K562 (cell line): ENCODE measurements at regions not wholly inside any gene's neighbourhood (a gene's known extent, or its start where the extent isn't known, plus 50 kb on each side); places are given as distances from the start of the nearest gene placed in this dataset.

Experiments used
- ATAC-seq: fragments of 200-7000 bp; cut with Tn5 transposase; 3 replicates; pipeline ENCODE4 v1.9.1; 2020; ENCODE audit warnings: moderate library complexity
- BruUV-seq: library from RNA; stranded (reverse); fragments of 400-500 nt; replicated peaks from 2 replicates; lab custom pipeline; 2021; lab: Mats Ljungman, UMichigan
- CTCF ChIA-PET: fragments of 300-600 bp; formaldehyde crosslinking; extraction: SDS; loops from one replicate; lab custom pipeline; 2021; ENCODE audit warnings: low intra/inter-chr PET ratio; lab: Yijun Ruan, JAX
- POLR2A ChIA-PET: fragments of 300-600, 350-650 bp; sonication (Branson Sonifier 250); formaldehyde crosslinking; extraction: SDS; loops from one replicate; lab custom pipeline; 2021; ENCODE audit warnings: antibody characterized with exemption, inconsistent platforms; lab: Yijun Ruan, JAX
- DNase-seq, 4 experiments: peaks; one replicate each; pipeline versions ENCODE4 v3.0.0 to v3.0.0-alpha.2; 2011 to 2018; ENCODE audit warnings: low spot score in 3 of 4, mixed read lengths in 3 of 4; ENCODE audit errors: extremely low read depth in 1 of 4
- FAIRE-seq: peaks from 2 replicates; lab custom pipeline; 2011; peaks lifted over from hg19 to GRCh38; lab: Jason Lieb, UNC
- H2AFZ ChIP-seq: 2 replicates; pipeline ENCODE4 v1.6.0; 2011; ENCODE audit warnings: low read depth, low read length, control low read depth, inconsistent platforms
- H3K27ac ChIP-seq: fragments of 200-600 bp; 3 replicates; pipeline ENCODE4 v1.8.0; 2011; ENCODE audit warnings: low read depth, mild to moderate bottlenecking, control low read depth, inconsistent platforms, low read length, moderate library complexity, mixed read lengths; ENCODE audit errors: extremely low read depth
- H3K27me3 ChIP-seq, 2 experiments: fragments of 300-600 bp in 1 of 2; 2 replicates in 1 of 2; 3 replicates in 1 of 2; pipeline versions ENCODE4 v1.6.0 to v1.8.0; 2011; ENCODE audit warnings: inconsistent platforms in 2 of 2, low read length in 2 of 2, mild to moderate bottlenecking in 1 of 2, mixed read lengths in 1 of 2, moderate library complexity in 1 of 2; ENCODE audit not compliant: control insufficient read depth in 2 of 2, insufficient read depth in 2 of 2
- H3K36me3 ChIP-seq: fragments of 300-600 bp; 3 replicates; pipeline ENCODE4 v1.8.0; 2011; ENCODE audit warnings: mild to moderate bottlenecking, low read length, inconsistent platforms; ENCODE audit not compliant: control insufficient read depth, insufficient read depth
- H3K4me1 ChIP-seq, 2 experiments: fragments of 200-600 bp in 1 of 2; replicated peaks in 1 of 2; 2 replicates in 1 of 2; 3 replicates in 1 of 2; pipeline versions ENCODE4 v1.5.1 to v1.8.0; 2011; ENCODE audit warnings: inconsistent platforms in 2 of 2, low read length in 2 of 2, mild to moderate bottlenecking in 1 of 2, mixed read lengths in 1 of 2, moderate library complexity in 1 of 2; ENCODE audit not compliant: control insufficient read depth in 2 of 2, insufficient read depth in 2 of 2
- H3K4me2 ChIP-seq: 2 replicates; pipeline ENCODE4 v1.6.1; 2011; ENCODE audit warnings: low read length, control low read depth, inconsistent platforms, mixed read lengths; ENCODE audit not compliant: insufficient read depth
- H3K4me3 ChIP-seq: fragments of 200-600 bp; sonication (generic), shearing (Covaris generic); 2 replicates; pipeline ENCODE4 v1.5.1; 2016; ENCODE audit warnings: control low read depth, inconsistent platforms
- H3K79me2 ChIP-seq: fragments of 200-600 bp; 3 replicates; pipeline ENCODE4 v1.8.0; 2011; ENCODE audit warnings: low read length, inconsistent platforms; ENCODE audit not compliant: control insufficient read depth, insufficient read depth
- H3K9ac ChIP-seq, 2 experiments: 2 replicates each; pipeline versions ENCODE4 v1.6.0 to v1.6.1; 2011; ENCODE audit warnings: low read depth in 2 of 2, low read length in 2 of 2, control low read depth in 1 of 2, inconsistent platforms in 1 of 2, mild to moderate bottlenecking in 1 of 2, mixed read lengths in 1 of 2; ENCODE audit not compliant: insufficient read depth in 1 of 2
- H3K9me1 ChIP-seq: one replicate; pipeline ENCODE4 v1.6.0; 2011; ENCODE audit warnings: inconsistent platforms, mild to moderate bottlenecking, low read length, moderate library complexity; ENCODE audit not compliant: control insufficient read depth, insufficient read depth
- H3K9me3 ChIP-seq: replicated peaks from 2 replicates; pipeline ENCODE4 v1.5.1; 2011; ENCODE audit warnings: low read depth, low read length, inconsistent platforms; ENCODE audit not compliant: control insufficient read depth, insufficient read depth
- H4K20me1 ChIP-seq: replicated peaks from 2 replicates; pipeline ENCODE4 v1.6.1; 2011; ENCODE audit warnings: low read length, inconsistent platforms, mixed read lengths; ENCODE audit not compliant: control insufficient read depth, insufficient read depth
- CHD4 ChIP-seq: fragments of 200-600 bp; sonication (generic); IDR thresholded peaks from 3 replicates; pipeline ENCODE4 v1.6.1; 2012; ENCODE audit warnings: low read depth, mild to moderate bottlenecking, mixed read lengths, low read length, inconsistent platforms; ENCODE audit not compliant: insufficient read depth, insufficient replicate concordance, poor library complexity, severe bottlenecking
- ETV6 ChIP-seq, 3 experiments: fragments of 150-350 bp in 1 of 3; sonication (generic) in 1 of 3; formaldehyde crosslinking in 1 of 3; IDR thresholded peaks; 2 replicates each; pipeline versions ENCODE4 v1.6.1 to v1.8.0; 2014 to 2022; ENCODE audit warnings: borderline replicate concordance in 2 of 3, low read depth in 2 of 3, antibody characterized with exemption in 1 of 3, low read length in 1 of 3, mild to moderate bottlenecking in 1 of 3, missing genetic modification reagents in 1 of 3
- GABPB1 ChIP-seq: sonication (generic); formaldehyde crosslinking; IDR thresholded peaks from 2 replicates; pipeline ENCODE4 v1.8.0; 2022; ENCODE audit warnings: mild to moderate bottlenecking, missing genetic modification reagents
- MLX ChIP-seq, 2 experiments: fragments of 450-650 bp in 1 of 2; sonication (generic) in 1 of 2; formaldehyde crosslinking; conservative IDR thresholded peaks; 2 replicates each; pipeline versions ENCODE4 v1.4.0 to v1.8.1; 2020 to 2022; ENCODE audit warnings: mild to moderate bottlenecking in 1 of 2, missing genetic modification reagents in 1 of 2
- NCOA2 ChIP-seq, 2 experiments: fragments of 450-650 bp; IDR thresholded peaks; 2 replicates each; pipeline ENCODE4 v1.6.1; 2018; ENCODE audit warnings: mild to moderate bottlenecking in 2 of 2, moderate library complexity in 1 of 2; ENCODE audit not compliant: partially characterized antibody in 2 of 2
- NFRKB ChIP-seq: fragments of 450-650 bp; IDR thresholded peaks from 2 replicates; pipeline ENCODE4 v1.6.1; 2016; ENCODE audit warnings: low read depth
- RBM17 ChIP-seq: fragments of 200-400 bp; formaldehyde crosslinking; IDR thresholded peaks from 2 replicates; pipeline ENCODE4 v1.6.1; 2017; ENCODE audit warnings: low read depth, mild to moderate bottlenecking, low read length, borderline replicate concordance
- RBM25 ChIP-seq: fragments of 200-400 bp; formaldehyde crosslinking; IDR thresholded peaks from 2 replicates; pipeline ENCODE4 v1.6.1; 2018; ENCODE audit warnings: low read length, low read depth, moderate library complexity; ENCODE audit not compliant: severe bottlenecking
- SNAPC5 ChIP-seq: fragments of 250-450 bp; sonication (Bioruptor Pico); IDR thresholded peaks from 2 replicates; pipeline ENCODE4 v1.8.0; 2021; ENCODE audit warnings: moderate library complexity, mild to moderate bottlenecking, inconsistent platforms
- ZNF224 ChIP-seq: sonication (generic); formaldehyde crosslinking; IDR thresholded peaks from 2 replicates; pipeline ENCODE4 v1.8.0; 2022; ENCODE audit warnings: mild to moderate bottlenecking, missing genetic modification reagents
- ZNF282 ChIP-seq: sonication (generic); formaldehyde crosslinking; IDR thresholded peaks from 2 replicates; pipeline ENCODE4 v1.8.1; 2023; ENCODE audit warnings: missing genetic modification reagents
- ZNF551 ChIP-seq: fragments of 250-450 bp; sonication (Bioruptor Pico); IDR thresholded peaks from 2 replicates; pipeline ENCODE4 v1.5.0; 2021; ENCODE audit warnings: mild to moderate bottlenecking, moderate library complexity
- ZNF589 ChIP-seq: fragments of 200-800 bp; sonication (Bioruptor generic); IDR thresholded peaks from 2 replicates; pipeline ENCODE4 v1.6.1; 2016; ENCODE audit warnings: low read depth, missing genetic modification characterization, missing compliant biosample characterization
- ZNF717 ChIP-seq: fragments of 250-450 bp; sonication (Bioruptor Pico); IDR thresholded peaks from 2 replicates; pipeline ENCODE4 v1.5.0; 2021
- WGBS: fragments of 100-300 bp; shearing (Covaris generic); methylation state at CpG from one replicate; pipeline ENCODE4 v1.1.6; 2016; ENCODE audit warnings: low coverage, mixed read lengths; ENCODE audit not compliant: insufficient coverage; ENCODE audit errors: missing lambda C conversion rate; 5-methylcytosine and 5-hydroxymethylcytosine counted together
- in situ Hi-C: fragments of 300-500 bp; cut with MboI; formaldehyde crosslinking; loops from 4 replicates; pipeline ENCODE4 v1.15.0; 2018; ENCODE audit warnings: inconsistent platforms, mixed read lengths
- intact Hi-C: fragments of 100-400 bp; cut with micrococcal nuclease; formaldehyde crosslinking; loops from 2 replicates; pipeline ENCODE4 v1.14.2; 2022

- CTCF ChIA-PET: no interaction called here
- H3K27me3 ChIP-seq: no peaks in the 10 kb centered on the region
- no peaks in the 10 kb centered on the region for H3K9me3 ChIP-seq
- 2% methylated on average over 4 of the region's 4 CpGs for WGBS
- no peaks in the 10 kb centered on the region for H3K9me1 ChIP-seq
- POLR2A ChIA-PET: interaction anchor here (0.7 kb wide), 1 partner anchor 63 kb away, joined by 3 read pairs; no protein-coding TSS in a partner anchor
- no peak overlapping the region for H3K9ac ChIP-seq
- H3K4me2 ChIP-seq: no peak overlapping the region
- FAIRE-seq: no peak
- H3K36me3 ChIP-seq: no peaks in the 10 kb centered on the region
- H3K79me2 ChIP-seq: no peaks in the 10 kb centered on the region
- H3K27ac ChIP-seq: no peak overlapping the region
- H3K4me3 ChIP-seq: no peak overlapping the region
- BruUV-seq: no TSS peak
- DNase-seq: no peak
- TF ChIP-seq MLX (CRISPR knock-in tag; conservative IDR thresholded peaks at IDR 0.05) (no peak), SNAPC5 (CRISPR knock-in tag) (no peak), RBM25 (no peak), NCOA2 (IDR thresholded peaks at IDR 0.05; ENCODE audit: partially characterized antibody in 2 of 2) (no peak)
- no peaks in the 10 kb centered on the region for H4K20me1 ChIP-seq
- ATAC-seq: no peak
- no peak overlapping the region for H2AFZ ChIP-seq
- H3K4me1 ChIP-seq: no peaks in the 10 kb centered on the region
- in situ Hi-C loops: no loop called here
- intact Hi-C loops: no loop called here
Observed at GRCh38 chr4:164377277-164377676, 376.7 kb upstream of the SMIM31 start.

- BruUV-seq: no TSS peak
- CTCF ChIA-PET: no interaction called here
- no peak for DNase-seq
- TF ChIP-seq RBM17: no peak
- no peak for TF ChIP-seq ETV6 (IDR thresholded peaks at IDR 0.05; ENCODE audit: borderline replicate concordance in 1 of 2, low read depth in 2 of 2, low read length in 1 of 2)
- TF ChIP-seq ETV6 (CRISPR knock-in tag; IDR thresholded peaks at IDR 0.05; ENCODE audit: borderline replicate concordance): no peak
- TF ChIP-seq ZNF717 (CRISPR knock-in tag): no peak
- TF ChIP-seq ZNF589 (CRISPR knock-in tag): no peak
- no peak for TF ChIP-seq CHD4
- no peak for TF ChIP-seq ZNF282 (CRISPR knock-in tag)
- no peak for TF ChIP-seq NFRKB
- TF ChIP-seq GABPB1 (CRISPR knock-in tag): no peak
- no peak for TF ChIP-seq ZNF224 (CRISPR knock-in tag)
- TF ChIP-seq ZNF551 (CRISPR knock-in tag): no peak
- no peaks in the 10 kb centered on the region for H3K27me3 ChIP-seq
- H3K9me3 ChIP-seq: no peaks in the 10 kb centered on the region
- 0% methylated on average over 5 of the region's 5 CpGs for WGBS
- H3K9ac ChIP-seq: no peak overlapping the region
- ATAC-seq: no peak
- POLR2A ChIA-PET: no interaction called here
- no peaks in the 10 kb centered on the region for H3K9me1 ChIP-seq
- no peaks in the 10 kb centered on the region for H3K79me2 ChIP-seq
- intact Hi-C loops (no loop called here), in situ Hi-C loops (no loop called here)
- FAIRE-seq: no peak
- H4K20me1 ChIP-seq: no peaks in the 10 kb centered on the region
- H3K4me2 ChIP-seq: no peak overlapping the region
- H3K36me3 ChIP-seq: no peaks in the 10 kb centered on the region
- no peaks in the 10 kb centered on the region for H3K4me1 ChIP-seq
- H3K4me3 ChIP-seq: no peak overlapping the region
- H3K27ac ChIP-seq: no peak overlapping the region
- no peak overlapping the region for H2AFZ ChIP-seq
Observed at GRCh38 chr4:164378361-164378760, 375.6 kb upstream of the SMIM31 start.
